ENCODE measurements at regions not wholly inside any gene's neighbourhood (a gene's known extent, or its start where the extent isn't known, plus 50 kb on each side); places are given as distances from the start of the nearest gene placed in this dataset.

GRCh38 chr18:40984856-40985255 is 970.2 kb upstream of the PIK3C3 start:
- Mint-ChIP-seq H3K27me3 (ENCODE audit: insufficient read depth, low read depth) (no peaks in the 10 kb centered on the region), H3K27ac (no peak overlapping the region), H3K4me3 (no peak overlapping the region), H3K4me1 (peaks cover 12% of the 10 kb centered on the region), H3K36me3 (no peaks in the 10 kb centered on the region), H3K9me3 (no peaks in the 10 kb centered on the region)
- Histone ChIP-seq H3K4me1 (peaks cover 13% of the 10 kb centered on the region), H3K27me3 (no peaks in the 10 kb centered on the region), H2AFZ (replicated peaks) (no peak overlapping the region), H3K79me2 (ENCODE audit: low read depth) (no peaks in the 10 kb centered on the region), H3K9me3 (ENCODE audit: low read depth) (no peaks in the 10 kb centered on the region), H3F3A (ENCODE audit: low read depth) (peaks cover 9% of the 10 kb centered on the region), H3K4me2 (no peak overlapping the region), H3K27ac (no peak overlapping the region), H3K4me3 (no peak overlapping the region), H3K9ac (no peak overlapping the region), H3K36me3 (no peaks in the 10 kb centered on the region), H4K20me1 (ENCODE audit: low read depth) (no peaks in the 10 kb centered on the region)
- DNase-seq (ENCODE audit: low spot score), result no peak
- TF ChIP-seq CTCF (IDR thresholded peaks at IDR 0.05) (no peak), EZH2phosphoT487 (IDR thresholded peaks at IDR 0.05) (no peak), EZH2 (IDR thresholded peaks at IDR 0.05) (no peak)

- no peak overlapping the region for H3K27ac Mint-ChIP-seq
- TF ChIP-seq EZH2 (IDR thresholded peaks at IDR 0.05), result no peak
- no peak for TF ChIP-seq EZH2phosphoT487 (IDR thresholded peaks at IDR 0.05)
- TF ChIP-seq CTCF (IDR thresholded peaks at IDR 0.05), result no peak
Observed at GRCh38 chr18:40983835-40984234, 971.2 kb upstream of the PIK3C3 start.

GRCh38 chr18:40980171-40980570 is 974.9 kb upstream of the PIK3C3 start:
- Histone ChIP-seq H3K4me1 (no peaks in the 10 kb centered on the region), H3K27me3 (no peaks in the 10 kb centered on the region), H3K4me2 (no peak overlapping the region), H2AFZ (replicated peaks) (no peak overlapping the region), H3K4me3 (no peak overlapping the region), H3K9ac (no peak overlapping the region), H3K9me3 (ENCODE audit: low read depth) (no peaks in the 10 kb centered on the region), H4K20me1 (ENCODE audit: low read depth) (no peaks in the 10 kb centered on the region), H3K79me2 (ENCODE audit: low read depth) (no peaks in the 10 kb centered on the region), H3F3A (ENCODE audit: low read depth) (no peaks in the 10 kb centered on the region), H3K36me3 (no peaks in the 10 kb centered on the region), H3K27ac (no peak overlapping the region)
- peaks cover 2% of the 10 kb centered on the region for H3K27me3 Mint-ChIP-seq (ENCODE audit: insufficient read depth, low read depth)
- no peaks in the 10 kb centered on the region for H3K4me1 Mint-ChIP-seq
- H3K4me3 Mint-ChIP-seq, result no peak overlapping the region
- no peak overlapping the region for H3K27ac Mint-ChIP-seq
- no peaks in the 10 kb centered on the region for H3K36me3 Mint-ChIP-seq
- no peak for DNase-seq (ENCODE audit: low spot score)
- TF ChIP-seq EZH2phosphoT487 (IDR thresholded peaks at IDR 0.05) (no peak), EZH2 (IDR thresholded peaks at IDR 0.05) (no peak), CTCF (IDR thresholded peaks at IDR 0.05) (no peak)
- H3K9me3 Mint-ChIP-seq, result peaks cover 5% of the 10 kb centered on the region

More at GRCh38 chr18:40983835-40984234, 971.2 kb upstream of the PIK3C3 start:
- Histone ChIP-seq H3K27ac (no peak overlapping the region), H3K4me3 (no peak overlapping the region), H3K79me2 (ENCODE audit: low read depth) (no peaks in the 10 kb centered on the region), H3K9ac (no peak overlapping the region), H4K20me1 (ENCODE audit: low read depth) (no peaks in the 10 kb centered on the region), H3F3A (ENCODE audit: low read depth) (peaks cover 9% of the 10 kb centered on the region), H3K36me3 (no peaks in the 10 kb centered on the region), H3K4me1 (peaks cover 13% of the 10 kb centered on the region), H3K27me3 (no peaks in the 10 kb centered on the region), H3K4me2 (no peak overlapping the region), H3K9me3 (ENCODE audit: low read depth) (no peaks in the 10 kb centered on the region), H2AFZ (replicated peaks) (no peak overlapping the region)
- no peaks in the 10 kb centered on the region for H3K36me3 Mint-ChIP-seq
- peaks cover 12% of the 10 kb centered on the region for H3K4me1 Mint-ChIP-seq
- H3K27me3 Mint-ChIP-seq (ENCODE audit: insufficient read depth, low read depth), result no peaks in the 10 kb centered on the region
- H3K4me3 Mint-ChIP-seq, result no peak overlapping the region
- no peak for DNase-seq (ENCODE audit: low spot score)
- H3K9me3 Mint-ChIP-seq, result no peaks in the 10 kb centered on the region
